NCI-H2107 (cell line): ENCODE measurements at regions not wholly inside any gene's neighbourhood (a gene's known extent, or its start where the extent isn't known, plus 50 kb on each side); places are given as distances from the start of the nearest gene placed in this dataset.
"Not testable (repeated sequence)": the region's sequence is repeated elsewhere in the genome, so short reads cannot be mapped to it uniquely, and the experiment has no call there.

Experiments
- DNase-seq: peaks from one replicate; lab custom pipeline; 2025; lab: John Stamatoyannopoulos, UW

- not testable (repeated sequence) for DNase-seq
These were observed 822.6 kb downstream of the TMEM121 start for GRCh38 chr14:106348873-106349540.

GRCh38 chr14:106349678-106350457 is 823.5 kb downstream of the TMEM121 start:
- not testable (repeated sequence) for DNase-seq

- not testable (repeated sequence) for DNase-seq
These were observed 828.8 kb downstream of the TMEM121 start for GRCh38 chr14:106355007-106355791.

GRCh38 chr14:106355881-106356642 is 829.7 kb downstream of the TMEM121 start:
- not testable (repeated sequence) for DNase-seq

- DNase-seq = not testable (repeated sequence)
These were observed 830.2 kb downstream of the TMEM121 start for GRCh38 chr14:106356643-106356930.

GRCh38 chr14:106359157-106359887 is 832.9 kb downstream of the TMEM121 start:
- not testable (repeated sequence) for DNase-seq

GRCh38 chr14:106365371-106365770 is 839.0 kb downstream of the TMEM121 start:
- DNase-seq = not testable (repeated sequence)

- DNase-seq = not testable (repeated sequence)
These were observed 839.5 kb downstream of the TMEM121 start for GRCh38 chr14:106365894-106366293.

- not testable (repeated sequence) for DNase-seq
These were observed 840.6 kb downstream of the TMEM121 start for GRCh38 chr14:106366971-106367370.

- DNase-seq = not testable (repeated sequence)
These were observed 843.1 kb downstream of the TMEM121 start for GRCh38 chr14:106369456-106369855.

- DNase-seq = peak; percentile 73
These were observed 846.7 kb downstream of the TMEM121 start for GRCh38 chr14:106372870-106373652.

- DNase-seq = not testable (repeated sequence)
These were observed 847.3 kb downstream of the TMEM121 start for GRCh38 chr14:106373653-106374110.

GRCh38 chr14:106377432-106377831 is 851.0 kb downstream of the TMEM121 start:
- DNase-seq = no peak

- DNase-seq = no peak
These were observed 851.8 kb downstream of the TMEM121 start for GRCh38 chr14:106378191-106378590.

- DNase-seq = no peak
These were observed 854.4 kb downstream of the TMEM121 start for GRCh38 chr14:106380740-106381139.

GRCh38 chr14:106389186-106389585 is 862.8 kb downstream of the TMEM121 start:
- DNase-seq = not testable (repeated sequence)

GRCh38 chr14:106390401-106390800 is 864.0 kb downstream of the TMEM121 start:
- no peak for DNase-seq

- DNase-seq = no peak
These were observed 864.6 kb downstream of the TMEM121 start for GRCh38 chr14:106390947-106391346.

GRCh38 chr14:106393742-106394141 is 867.4 kb downstream of the TMEM121 start:
- DNase-seq = no peak

GRCh38 chr14:106395456-106396050 is 869.2 kb downstream of the TMEM121 start:
- no peak for DNase-seq
